Renal cortex interstitium (tissue), 11 donors: ENCODE measurements at regions not wholly inside any gene's neighbourhood (a gene's known extent, or its start where the extent isn't known, plus 50 kb on each side); places are given as distances from the start of the nearest gene placed in this dataset.
"Not testable (repeated sequence)": the region's sequence is repeated elsewhere in the genome, so short reads cannot be mapped to it uniquely, and the experiment has no call there.

Source experiments
- DNase-seq, 11 donors: peaks; one replicate each; pipeline ENCODE4 v3.0.0-alpha.2; 2013; ENCODE audit warnings: low read depth in 9 of 11, low spot score in 4 of 11; ENCODE audit errors: extremely low read depth in 1 of 11

GRCh38 chr5:172533399-172534228 lies 79.3 kb upstream of the SH3PXD2B start:
- DNase-seq = no peak

- no peak for DNase-seq
Measured at GRCh38 chr5:172533058-172533398, 78.7 kb upstream of the SH3PXD2B start.

GRCh38 chr5:172532439-172532838 lies 78.1 kb upstream of the SH3PXD2B start:
- DNase-seq = not testable (repeated sequence)

- no peak for DNase-seq
Measured at GRCh38 chr5:172531704-172532026, 77.3 kb upstream of the SH3PXD2B start.

GRCh38 chr5:172530878-172531703 lies 76.8 kb upstream of the SH3PXD2B start:
- no peak for DNase-seq

GRCh38 chr5:172530406-172530805 lies 76.1 kb upstream of the SH3PXD2B start:
- no peak for DNase-seq

- DNase-seq = no peak
Measured at GRCh38 chr5:172529896-172530295, 75.6 kb upstream of the SH3PXD2B start.

GRCh38 chr5:172528440-172528839 lies 74.1 kb upstream of the SH3PXD2B start:
- no peak for DNase-seq

GRCh38 chr5:172527559-172527958 lies 73.2 kb upstream of the SH3PXD2B start:
- no peak for DNase-seq

GRCh38 chr5:172525996-172526360 lies 71.7 kb upstream of the SH3PXD2B start:
- DNase-seq = no peak

- DNase-seq = no peak
Measured at GRCh38 chr5:172525307-172525995, 71.1 kb upstream of the SH3PXD2B start.

GRCh38 chr5:172524573-172525021 lies 70.3 kb upstream of the SH3PXD2B start:
- DNase-seq = no peak

GRCh38 chr5:172523146-172523745 lies 68.9 kb upstream of the SH3PXD2B start:
- DNase-seq = no peak

- no peak for DNase-seq
Measured at GRCh38 chr5:172521338-172521932, 67.1 kb upstream of the SH3PXD2B start.

- no peak for DNase-seq
Measured at GRCh38 chr5:172511952-172512351, 57.6 kb upstream of the SH3PXD2B start.

- no peak for DNase-seq
Measured at GRCh38 chr5:172509405-172509781, 55.1 kb upstream of the SH3PXD2B start.

- DNase-seq = no peak
Measured at GRCh38 chr5:172508471-172509404, 54.4 kb upstream of the SH3PXD2B start.

GRCh38 chr5:172507485-172507884 lies 53.2 kb upstream of the SH3PXD2B start:
- DNase-seq = not testable (repeated sequence)
